CD4-positive, alpha-beta T cell (primary cell): ENCODE measurements at regions not wholly inside any gene's neighbourhood (a gene's known extent, or its start where the extent isn't known, plus 50 kb on each side); places are given as distances from the start of the nearest gene placed in this dataset.

Experiments
- ATAC-seq: fragments of 200-7000 bp; cut with Tn5 transposase; one replicate; pipeline ENCODE4 v1.10.0; 2022; ENCODE audit warnings: mild to moderate bottlenecking; ENCODE audit not compliant: poor library complexity
- CTCF ChIA-PET: fragments of 350-600 bp; sonication (Branson Sonifier 250); formaldehyde crosslinking; loops from one replicate; lab custom pipeline; 2021; ENCODE audit warnings: antibody characterized with exemption, inconsistent platforms; lab: Charles Lee
- POLR2A ChIA-PET: fragments of 350-600 bp; sonication (Branson Sonifier 250); formaldehyde crosslinking; loops from one replicate; lab custom pipeline; 2021; ENCODE audit warnings: antibody characterized with exemption, inconsistent platforms; lab: Charles Lee
- DNase-seq, 14 experiments: peaks; one replicate each; pipeline ENCODE4 v3.0.0-alpha.2; 2013 to 2020; ENCODE audit warnings: mixed read lengths in 2 of 14
- H3K27ac ChIP-seq, 2 donors: one replicate each; pipeline versions ENCODE4 v1.5.1 to v1.7.0; 2013; ENCODE audit warnings: low read length in 2 of 2, low read depth in 1 of 2, mild to moderate bottlenecking in 1 of 2
- H3K27me3 ChIP-seq, 2 experiments: 1 replicate in 1 of 2; 2 replicates in 1 of 2; pipeline versions ENCODE4 v1.6.1 to v1.7.0; 2013; ENCODE audit warnings: low read length in 2 of 2, control low read depth in 1 of 2, mild to moderate bottlenecking in 1 of 2, moderate library complexity in 1 of 2; ENCODE audit not compliant: insufficient read depth in 2 of 2, control insufficient read depth in 1 of 2
- H3K36me3 ChIP-seq: one replicate; pipeline ENCODE4 v1.6.1; 2013; ENCODE audit warnings: low read length, control low read depth; ENCODE audit not compliant: insufficient read depth
- H3K4me1 ChIP-seq: one replicate; pipeline ENCODE4 v1.6.1; 2013; ENCODE audit warnings: low read length, control low read depth; ENCODE audit not compliant: insufficient read depth
- H3K4me3 ChIP-seq: one replicate; pipeline ENCODE4 v1.5.1; 2013; ENCODE audit warnings: mild to moderate bottlenecking, low read length, moderate library complexity
- H3K9me3 ChIP-seq, 2 experiments: 1 replicate in 1 of 2; 2 replicates in 1 of 2; pipeline versions ENCODE4 v1.6.1 to v1.7.0; 2013; ENCODE audit warnings: low read length in 2 of 2, mild to moderate bottlenecking in 2 of 2, control low read depth in 1 of 2, moderate library complexity in 1 of 2; ENCODE audit not compliant: control insufficient read depth in 1 of 2, insufficient read depth in 1 of 2
- H3K27ac Mint-ChIP-seq: one replicate; pipeline ENCODE4 v1.8.0; 2020; ENCODE audit warnings: mixed read lengths
- H3K27me3 Mint-ChIP-seq: one replicate; pipeline ENCODE4 v1.8.0; 2021; ENCODE audit warnings: mixed read lengths
- H3K36me3 Mint-ChIP-seq: one replicate; pipeline ENCODE4 v1.8.0; 2021; ENCODE audit warnings: low read depth, mixed read lengths
- H3K4me1 Mint-ChIP-seq: one replicate; pipeline ENCODE4 v1.8.0; 2021; ENCODE audit warnings: low read depth, mixed read lengths
- H3K4me3 Mint-ChIP-seq: one replicate; pipeline ENCODE4 v1.8.0; 2020; ENCODE audit warnings: mild to moderate bottlenecking, mixed read lengths
- H3K9me3 Mint-ChIP-seq: one replicate; pipeline ENCODE4 v1.8.0; 2020; ENCODE audit warnings: mixed read lengths
- CTCF ChIP-seq: fragments of 200-600 bp; IDR thresholded peaks from one replicate; pipeline ENCODE4 v1.8.0; 2022; ENCODE audit warnings: antibody characterized with exemption, mild to moderate bottlenecking
- intact Hi-C, 2 experiments: fragments of 100-400 bp; cut with DNase I in 1 of 2; cut with micrococcal nuclease in 1 of 2; formaldehyde crosslinking; loops; one replicate each; pipeline versions ENCODE4 v1.15.1 to v1.9.0; 2023 to 2025; cut with DNase I, micrococcal nuclease

GRCh38 chr7:152511736-152512135 is 75.9 kb upstream of the KMT2C start:
- ChIA-PET CTCF (interaction anchor here (1.2 kb wide), 1 partner anchor 17 kb away, joined by 3 read pairs; no protein-coding TSS in a partner anchor), POLR2A (no interaction called here)
- Mint-ChIP-seq H3K27me3 (no peaks in the 10 kb centered on the region), H3K27ac (no peak overlapping the region), H3K36me3 (no peaks in the 10 kb centered on the region), H3K4me1 (peaks cover 10% of the 10 kb centered on the region), H3K9me3 (no peaks in the 10 kb centered on the region), H3K4me3 (no peak overlapping the region)
- Histone ChIP-seq H3K27me3 (no peaks in the 10 kb centered on the region), H3K4me1 (peaks cover 17% of the 10 kb centered on the region), H3K27ac (no peak overlapping the region), H3K9me3 (no peaks in the 10 kb centered on the region), H3K4me3 (no peak overlapping the region), H3K36me3 (no peaks in the 10 kb centered on the region)
- DNase-seq (no peak), ATAC-seq (no peak)
- no peak for TF ChIP-seq CTCF
- intact Hi-C loops, result no loop called here

GRCh38 chr7:152508701-152509100 is 72.9 kb upstream of the KMT2C start:
- Mint-ChIP-seq H3K27me3 (no peaks in the 10 kb centered on the region), H3K9me3 (no peaks in the 10 kb centered on the region), H3K36me3 (no peaks in the 10 kb centered on the region), H3K4me3 (no peak overlapping the region), H3K27ac (no peak overlapping the region), H3K4me1 (peaks cover 10% of the 10 kb centered on the region)
- intact Hi-C loops, result no loop called here
- CTCF ChIA-PET, result no interaction called here
- no peak overlapping the region for H3K4me3 ChIP-seq
- TF ChIP-seq CTCF, result no peak
- H3K27me3 ChIP-seq, result no peaks in the 10 kb centered on the region
- POLR2A ChIA-PET, result no interaction called here
- no peak overlapping the region for H3K27ac ChIP-seq
- ATAC-seq, result no peak
- H3K36me3 ChIP-seq, result no peaks in the 10 kb centered on the region
- no peaks in the 10 kb centered on the region for H3K9me3 ChIP-seq
- DNase-seq, result no peak
- H3K4me1 ChIP-seq, result peaks cover 12% of the 10 kb centered on the region

GRCh38 chr7:152505606-152506005 is 69.8 kb upstream of the KMT2C start:
- no peak overlapping the region for H3K4me3 Mint-ChIP-seq
- TF ChIP-seq CTCF, result no peak
- Histone ChIP-seq H3K4me3 (no peak overlapping the region), H3K27ac (no peak overlapping the region), H3K27me3 (no peaks in the 10 kb centered on the region), H3K4me1 (no peaks in the 10 kb centered on the region), H3K36me3 (no peaks in the 10 kb centered on the region), H3K9me3 (no peaks in the 10 kb centered on the region)
- H3K27ac Mint-ChIP-seq, result no peak overlapping the region
- DNase-seq (no peak), ATAC-seq (no peak)
- no peaks in the 10 kb centered on the region for H3K4me1 Mint-ChIP-seq
- H3K27me3 Mint-ChIP-seq, result no peaks in the 10 kb centered on the region
- ChIA-PET CTCF (no interaction called here), POLR2A (interaction anchor here (1.2 kb wide), 1 partner anchor 69 kb away, joined by 3 read pairs; the partner anchor contains the start of gene KMT2C)
- H3K9me3 Mint-ChIP-seq, result no peaks in the 10 kb centered on the region
- no peaks in the 10 kb centered on the region for H3K36me3 Mint-ChIP-seq
- intact Hi-C loops, result no loop called here
